NCI-H2227 treated with DMSO at 0.1 percent for 48 hours (cell line): ENCODE measurements at regions not wholly inside any gene's neighbourhood (a gene's known extent, or its start where the extent isn't known, plus 50 kb on each side); places are given as distances from the start of the nearest gene placed in this dataset.

Experiments used
- DNase-seq: peaks from one replicate; lab custom pipeline; 2025; lab: John Stamatoyannopoulos, UW

DNA sequence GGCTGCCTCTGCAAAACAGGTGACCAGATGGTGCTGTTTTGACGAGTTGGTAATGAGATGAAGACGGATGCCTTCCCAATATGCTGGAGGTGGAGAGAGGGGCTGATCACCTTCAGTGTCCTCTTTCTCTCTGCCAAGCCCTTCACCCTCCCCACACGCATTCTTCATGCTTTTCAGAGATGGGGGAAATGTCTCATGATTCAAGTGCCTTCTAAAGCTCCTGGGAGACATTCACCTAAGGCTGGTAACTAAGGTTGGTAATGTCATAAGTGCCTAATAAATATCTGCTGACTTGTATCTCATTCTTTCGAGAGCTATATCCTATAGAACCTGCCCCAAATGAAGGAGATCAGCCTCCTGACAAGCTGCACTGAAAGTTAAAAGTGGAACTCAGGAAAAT is 86.2 kb upstream of the MBNL2 start:
- DNase-seq: no peak

DNA sequence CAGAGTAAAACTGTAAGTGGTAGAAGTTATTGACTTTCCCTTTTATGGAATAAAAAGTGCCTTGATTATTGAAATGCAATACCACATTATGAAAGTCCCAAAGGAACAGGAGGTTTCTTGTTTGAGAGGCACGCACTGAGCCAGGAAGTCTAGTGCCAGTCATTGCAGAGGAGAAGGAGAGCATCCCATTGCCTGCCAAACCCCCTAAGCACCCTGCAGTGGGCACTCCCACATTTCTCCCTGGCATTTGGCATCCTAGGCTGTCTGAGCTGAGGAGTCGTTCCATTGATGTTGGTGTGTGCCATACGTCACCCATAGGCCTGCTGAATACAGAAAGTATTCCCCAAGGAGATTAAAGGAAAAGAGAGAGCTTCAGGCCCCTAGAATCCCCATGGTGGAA is 85.7 kb upstream of the MBNL2 start:
- DNase-seq: no peak

DNA sequence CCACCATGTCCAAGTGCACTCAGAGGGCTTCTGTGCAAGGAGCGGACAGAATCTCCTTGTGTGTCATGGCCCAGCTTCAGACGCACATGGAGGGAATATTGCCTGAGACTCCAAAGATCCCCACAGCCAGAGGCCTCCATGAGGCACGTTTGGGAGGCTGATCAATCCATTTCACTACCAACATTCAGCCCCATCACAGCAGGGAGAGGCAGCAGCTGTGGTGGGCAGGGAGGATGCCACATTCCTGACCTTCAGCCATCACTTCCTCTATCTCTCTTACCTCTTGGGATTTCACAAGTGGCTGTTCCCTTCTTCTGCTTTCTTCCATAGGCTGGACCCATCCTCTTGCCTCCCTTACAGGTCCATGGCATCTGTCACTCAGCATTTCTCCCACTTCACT is 82.4 kb upstream of the MBNL2 start:
- DNase-seq: no peak

DNA sequence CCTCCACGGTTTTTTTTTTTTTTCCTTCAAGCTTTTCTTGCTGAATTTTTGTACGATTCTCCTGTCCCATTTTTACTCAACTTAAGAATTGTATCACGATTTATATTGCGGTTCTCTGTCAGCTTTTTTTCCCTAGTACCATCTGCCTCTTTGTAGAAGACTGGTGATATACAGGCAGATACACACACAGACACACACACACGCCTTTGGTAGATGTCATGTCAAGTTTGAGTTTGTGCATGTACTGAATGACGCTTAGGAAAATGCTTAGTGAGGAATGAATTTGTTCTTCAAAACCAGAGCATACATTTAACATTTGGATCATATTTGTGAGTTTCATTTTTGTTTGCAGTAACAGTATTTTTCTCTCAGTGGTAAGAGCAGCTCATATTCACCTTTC is 82.0 kb upstream of the MBNL2 start:
- DNase-seq: no peak

DNA sequence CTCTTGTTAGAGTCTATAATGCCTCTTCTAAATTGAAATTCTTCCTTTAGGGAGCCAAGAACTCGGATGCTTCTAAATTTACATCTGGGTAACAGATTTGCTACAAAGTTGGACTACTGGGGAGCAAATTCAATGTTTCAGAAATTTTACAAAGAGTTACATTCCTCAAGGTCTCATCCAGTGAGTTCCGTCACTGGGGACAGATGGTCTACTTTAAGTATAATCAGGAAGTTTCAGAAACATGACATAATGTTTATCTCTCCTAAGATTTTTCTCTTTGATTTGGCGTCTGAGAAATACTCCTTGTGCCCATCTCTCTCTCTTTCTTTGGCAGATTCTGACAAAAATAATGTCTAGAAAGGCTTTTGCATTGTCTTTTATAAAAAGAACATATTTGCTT is 81.5 kb upstream of the MBNL2 start:
- no peak for DNase-seq

DNA sequence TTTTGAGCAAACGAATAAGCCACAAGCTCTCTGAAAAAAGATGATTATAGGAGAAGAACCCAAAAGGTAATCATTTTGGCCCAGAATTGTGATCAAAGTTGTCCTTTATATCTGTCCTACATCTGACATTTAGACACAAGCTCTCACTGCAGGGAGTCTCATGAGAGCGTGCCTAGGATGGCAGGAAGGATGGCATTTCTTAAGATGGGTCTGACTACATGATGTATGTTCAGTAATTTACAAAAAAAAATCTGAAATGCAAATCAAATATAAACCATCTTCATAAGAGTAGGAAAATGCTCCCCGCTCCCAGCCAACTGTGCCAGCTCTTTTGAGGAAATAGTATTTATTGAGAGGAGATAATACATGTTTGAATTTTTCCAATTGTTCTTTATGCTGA is 81.0 kb upstream of the MBNL2 start:
- no peak for DNase-seq

DNA sequence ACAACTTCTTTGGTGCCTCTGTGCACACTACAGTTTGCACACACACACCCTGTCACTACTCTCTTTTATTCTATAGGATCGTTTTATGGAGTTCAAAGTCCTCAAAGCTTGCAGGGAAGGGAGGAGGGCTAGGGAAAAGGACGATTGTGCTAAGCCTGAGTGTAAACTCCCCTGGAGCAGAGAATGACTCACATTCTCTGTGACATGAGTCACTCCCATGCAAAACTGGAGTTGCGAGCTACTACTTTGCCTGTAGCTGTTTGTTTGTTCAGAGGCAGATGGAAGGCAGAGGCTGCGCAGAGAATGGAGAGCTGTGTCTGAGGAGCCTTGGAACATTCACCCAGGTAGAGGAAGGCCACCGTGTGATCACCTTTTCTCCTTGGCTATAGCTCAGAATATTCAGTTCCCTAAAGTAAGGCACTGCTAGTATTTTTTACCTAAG is 80.5 kb upstream of the MBNL2 start:
- DNase-seq: no peak

DNA sequence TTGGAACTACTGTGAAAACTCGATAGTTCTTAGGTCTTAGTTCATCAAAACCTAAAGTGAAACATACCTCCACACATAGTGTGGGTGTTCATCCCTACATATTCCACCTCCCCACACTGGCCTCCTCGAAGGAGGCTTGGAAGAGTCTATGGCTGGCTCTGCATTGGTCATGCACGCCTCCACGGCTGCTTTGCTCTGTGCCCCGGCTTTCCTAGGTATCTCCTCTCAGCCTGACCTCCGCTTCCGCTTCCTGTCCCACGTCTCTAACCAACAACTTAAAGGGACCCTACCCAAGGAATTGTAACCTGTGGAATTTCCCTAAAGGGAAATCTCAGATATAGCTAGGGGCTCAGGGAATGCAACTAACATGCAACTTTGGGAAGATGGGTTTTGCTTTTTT is 79.7 kb upstream of the MBNL2 start:
- DNase-seq: no peak

DNA sequence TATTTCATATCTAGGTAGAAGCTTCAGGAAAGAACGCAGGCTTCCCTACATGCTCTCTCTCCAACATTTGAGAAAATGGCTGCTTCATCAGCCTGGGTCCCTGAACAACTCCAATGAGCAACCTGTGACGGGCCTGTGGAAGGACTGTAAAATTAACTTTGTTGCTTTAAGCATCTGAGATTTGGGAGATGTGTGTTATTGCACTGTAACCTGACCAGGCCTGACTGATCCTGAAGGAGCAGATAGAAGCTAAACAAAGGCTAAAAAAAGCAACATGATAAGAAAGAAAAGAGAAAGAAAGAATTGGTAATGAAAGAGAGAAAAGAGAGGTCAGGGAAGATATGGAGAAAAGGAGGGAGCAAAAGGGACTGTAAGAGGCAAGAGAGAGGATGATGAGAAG is 77.1 kb upstream of the MBNL2 start:
- DNase-seq: no peak

DNA sequence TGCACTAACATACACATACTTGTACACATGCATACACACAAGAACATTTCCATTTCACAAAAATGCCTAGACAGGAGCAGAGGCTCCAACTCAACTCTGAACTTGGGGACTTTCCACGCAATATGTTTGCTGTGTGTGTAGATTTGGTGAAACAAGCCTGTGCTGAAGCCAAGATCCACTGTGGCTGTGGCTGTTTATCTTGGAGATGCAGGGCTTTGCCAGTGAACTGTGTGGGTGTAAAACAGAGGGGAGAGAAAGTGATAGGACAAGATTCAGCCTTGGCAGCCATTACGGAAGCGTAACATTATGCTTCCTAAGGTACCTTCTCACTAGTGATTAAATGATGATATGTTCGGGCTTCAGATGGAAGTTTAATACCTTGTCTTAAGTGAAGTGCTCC is 73.2 kb upstream of the MBNL2 start:
- DNase-seq: no peak

DNA sequence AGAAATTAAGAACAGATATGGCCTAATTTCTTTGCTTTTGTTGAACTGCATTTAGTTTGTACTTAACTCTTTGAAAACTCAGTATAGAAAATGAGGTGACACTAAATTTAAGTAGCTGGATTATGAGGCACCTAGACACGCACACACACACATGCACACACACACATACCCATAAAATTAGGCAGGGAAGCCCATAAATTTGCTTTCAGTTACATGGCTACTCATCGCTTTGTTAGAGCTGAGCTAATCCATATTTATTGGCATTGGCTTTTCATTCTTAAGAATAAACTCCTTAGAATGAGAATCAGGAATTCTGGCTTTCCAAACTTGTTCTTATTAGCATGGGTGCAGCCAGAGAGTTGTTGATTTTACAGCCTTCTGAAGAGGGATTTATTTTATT is 61.7 kb upstream of the MBNL2 start:
- DNase-seq: no peak

DNA sequence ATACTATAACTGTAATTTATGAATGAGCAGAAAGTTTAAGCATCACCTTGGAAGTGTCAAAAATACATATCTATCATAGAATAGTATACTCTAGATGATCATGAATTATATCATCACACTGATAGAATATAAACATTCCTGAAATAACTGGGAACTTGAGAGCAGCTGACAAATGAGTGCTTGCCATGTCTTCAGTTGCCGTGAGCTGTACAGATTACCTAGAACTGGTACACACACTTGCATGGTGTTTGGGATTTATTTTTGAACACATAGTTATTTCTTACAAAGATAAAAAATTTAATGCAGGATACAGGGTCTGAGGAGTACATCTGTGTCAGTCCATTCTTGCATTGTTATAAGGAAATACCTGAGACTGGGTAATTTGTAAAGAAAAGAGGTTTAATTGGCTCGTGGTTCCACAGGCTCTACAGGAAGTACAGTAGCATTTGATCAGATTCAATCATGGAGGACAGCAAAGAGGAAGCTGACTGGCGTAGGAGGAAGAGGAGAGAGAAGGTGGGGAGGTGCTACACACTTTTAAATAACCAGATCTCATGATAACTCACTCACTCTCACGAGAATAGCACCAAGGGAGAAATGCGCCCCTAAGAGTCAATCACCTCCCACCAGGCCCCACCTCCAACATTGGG is 60.4 kb upstream of the MBNL2 start:
- DNase-seq: no peak

DNA sequence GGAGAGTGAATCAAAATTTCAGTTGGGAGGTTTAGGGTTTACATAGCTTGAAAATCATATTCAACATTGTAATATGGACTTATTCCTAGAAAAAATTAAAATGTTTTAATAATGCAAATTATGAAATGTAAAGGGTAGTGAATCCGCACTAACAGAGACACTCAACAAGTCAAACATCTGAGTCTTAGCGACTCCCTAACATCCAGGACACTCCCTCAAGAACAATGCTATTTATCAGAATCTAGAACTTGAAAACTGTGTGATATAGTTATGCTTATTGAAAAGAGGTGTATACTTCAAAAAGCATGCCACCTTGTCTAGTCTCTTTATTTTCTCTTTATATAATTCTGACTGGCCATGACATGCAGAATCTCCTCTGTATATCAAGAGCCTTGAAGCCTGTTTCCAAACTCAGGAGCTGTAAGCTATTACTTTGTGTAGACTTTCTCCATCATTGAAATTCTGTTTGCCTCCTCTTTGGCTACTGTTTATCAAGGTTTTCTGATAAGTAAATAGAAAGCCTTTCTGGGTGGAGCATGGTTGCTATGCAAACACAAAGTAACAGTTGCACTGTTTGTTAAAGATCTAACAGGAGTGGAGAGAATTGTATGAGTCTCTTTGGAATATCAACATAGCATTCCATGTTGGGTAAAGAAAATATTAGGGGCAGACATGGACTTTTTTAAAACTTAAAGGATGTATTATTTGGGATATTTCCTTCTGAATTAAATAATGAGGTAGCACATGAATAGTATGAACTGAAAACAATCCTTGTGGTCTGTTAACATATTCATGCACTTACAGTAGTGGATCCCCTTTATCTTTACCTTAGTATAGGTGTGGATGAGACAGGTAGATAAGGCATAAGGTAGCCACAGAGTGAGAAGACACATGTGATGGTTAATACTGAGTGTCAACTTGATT is 56.4 kb upstream of the MBNL2 start:
- DNase-seq: no peak

DNA sequence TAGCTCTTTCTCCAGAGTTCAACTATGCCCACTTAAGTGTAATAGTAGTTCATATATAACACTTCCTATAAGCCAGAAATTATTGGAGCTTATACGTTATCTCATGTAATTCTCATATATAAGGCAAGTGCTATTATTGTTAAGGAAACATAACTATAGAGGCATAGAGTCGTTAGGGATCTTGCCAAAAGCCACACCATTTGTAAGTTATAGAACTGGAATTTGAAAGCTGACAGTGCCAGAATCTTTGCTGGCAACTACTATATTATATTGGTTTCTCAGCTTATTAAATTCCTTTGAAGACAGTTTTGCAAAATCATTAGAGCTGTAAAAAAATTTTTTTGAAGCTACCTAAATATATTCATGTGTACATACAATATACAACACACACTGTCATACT is 51.0 kb upstream of the MBNL2 start:
- DNase-seq: no peak
